ENCODE measurements at regions not wholly inside any gene's neighbourhood (a gene's known extent, or its start where the extent isn't known, plus 50 kb on each side); places are given as distances from the start of the nearest gene placed in this dataset.

- no peak for TF ChIP-seq POLR2A (IDR thresholded peaks at IDR 0.05)
- no peak for TF ChIP-seq CTCF (IDR thresholded peaks at IDR 0.05)
Observed at GRCh38 chr11:100618914-100619313, 68.2 kb upstream of the ARHGAP42 start.

Measured in esophagus squamous epithelium (tissue), 4 donors.